ENCODE measurements at regions not wholly inside any gene's neighbourhood (a gene's known extent, or its start where the extent isn't known, plus 50 kb on each side); places are given as distances from the start of the nearest gene placed in this dataset.

- no peak overlapping the region for H2BK120ac ChIP-seq (ENCODE audit: insufficient read depth, low read length, poor library complexity)
- H3K23ac ChIP-seq (ENCODE audit: low read length), result no peak overlapping the region
- no peak overlapping the region for H2BK5ac ChIP-seq (ENCODE audit: low read depth, low read length, poor library complexity)
- H3K79me2 ChIP-seq (ENCODE audit: control insufficient read depth, insufficient read depth, low read length, poor library complexity), result no peaks in the 10 kb centered on the region
- no peak overlapping the region for H3K4ac ChIP-seq (ENCODE audit: low read depth, low read length)
- H3K14ac ChIP-seq (ENCODE audit: low read length), result no peak overlapping the region
- H4K12ac ChIP-seq (ENCODE audit: low read depth, low read length), result no peak overlapping the region
- H3K4me1 ChIP-seq (ENCODE audit: control insufficient read depth in 1 of 2, insufficient read depth in 2 of 2, low read length in 2 of 2), result no peaks in the 10 kb centered on the region
- no peak overlapping the region for H2AFZ ChIP-seq (ENCODE audit: insufficient read depth, low read length, poor library complexity)
- no peak overlapping the region for H3K4me2 ChIP-seq (ENCODE audit: low read length)
- no peak overlapping the region for H3K27ac ChIP-seq (ENCODE audit: low read depth, low read length)
- no peak overlapping the region for H2BK12ac ChIP-seq (ENCODE audit: low read length)
- no peak overlapping the region for H2AK5ac ChIP-seq (ENCODE audit: low read length)
- peak; percentile 57 to 76 for DNase-seq
- no peaks in the 10 kb centered on the region for H3K79me1 ChIP-seq (ENCODE audit: low read length)
- no peaks in the 10 kb centered on the region for H3K9me3 ChIP-seq (ENCODE audit: insufficient read depth, low read depth, low read length)
- no peaks in the 10 kb centered on the region for H3K27me3 ChIP-seq (ENCODE audit: insufficient read depth, low read length)
- H3K18ac ChIP-seq (ENCODE audit: low read length), result no peak overlapping the region
- no peak overlapping the region for H3K9ac ChIP-seq (ENCODE audit: low read length)
- WGBS (ENCODE audit: extremely low coverage, insufficient coverage, insufficient read length), result no CpG with 5 or more reads among the region's 3 CpGs
- no peak overlapping the region for H3K4me3 ChIP-seq (ENCODE audit: low read depth, low read length)
- no peak overlapping the region for H4K91ac ChIP-seq (ENCODE audit: low read depth, low read length)
- H3K36me3 ChIP-seq (ENCODE audit: control insufficient read depth in 1 of 2, insufficient read depth in 2 of 2, low read length in 2 of 2), result no peaks in the 10 kb centered on the region
- no peak overlapping the region for H4K8ac ChIP-seq (ENCODE audit: low read depth, low read length)
Measured at GRCh38 chr5:93280518-93280917, 300.5 kb downstream of the NR2F1-AS1 start.

- no peaks in the 10 kb centered on the region for H3K9me3 ChIP-seq (ENCODE audit: insufficient read depth, low read depth, low read length)
- H3K4me1 ChIP-seq (ENCODE audit: control insufficient read depth in 1 of 2, insufficient read depth in 2 of 2, low read length in 2 of 2), result peaks cover 0 to 2% of the 10 kb centered on the region in 2 experiments
- peak in 1 of 2 donors; percentile 46 for DNase-seq
- H2BK12ac ChIP-seq (ENCODE audit: low read length), result no peak overlapping the region
- no peak overlapping the region for H4K91ac ChIP-seq (ENCODE audit: low read depth, low read length)
- H3K4me2 ChIP-seq (ENCODE audit: low read length), result no peak overlapping the region
- no peak overlapping the region for H2AFZ ChIP-seq (ENCODE audit: insufficient read depth, low read length, poor library complexity)
- H3K79me2 ChIP-seq (ENCODE audit: control insufficient read depth, insufficient read depth, low read length, poor library complexity), result no peaks in the 10 kb centered on the region
- no peak overlapping the region for H2AK5ac ChIP-seq (ENCODE audit: low read length)
- H3K36me3 ChIP-seq (ENCODE audit: control insufficient read depth in 1 of 2, insufficient read depth in 2 of 2, low read length in 2 of 2), result no peaks in the 10 kb centered on the region
- H3K23ac ChIP-seq (ENCODE audit: low read length), result no peak overlapping the region
- no peak overlapping the region for H2BK120ac ChIP-seq (ENCODE audit: insufficient read depth, low read length, poor library complexity)
- no peaks in the 10 kb centered on the region for H3K79me1 ChIP-seq (ENCODE audit: low read length)
- no peak overlapping the region for H3K4me3 ChIP-seq (ENCODE audit: low read depth, low read length)
- no peak overlapping the region for H3K4ac ChIP-seq (ENCODE audit: low read depth, low read length)
- H4K12ac ChIP-seq (ENCODE audit: low read depth, low read length), result no peak overlapping the region
- H3K14ac ChIP-seq (ENCODE audit: low read length), result no peak overlapping the region
- H3K27me3 ChIP-seq (ENCODE audit: insufficient read depth, low read length), result no peaks in the 10 kb centered on the region
- H2BK5ac ChIP-seq (ENCODE audit: low read depth, low read length, poor library complexity), result no peak overlapping the region
- H3K27ac ChIP-seq (ENCODE audit: low read depth, low read length), result no peak overlapping the region
- H3K18ac ChIP-seq (ENCODE audit: low read length), result no peak overlapping the region
- WGBS (ENCODE audit: extremely low coverage, insufficient coverage, insufficient read length), result no CpG with 5 or more reads among the region's 3 CpGs
- no peak overlapping the region for H4K8ac ChIP-seq (ENCODE audit: low read depth, low read length)
- H3K9ac ChIP-seq (ENCODE audit: low read length), result no peak overlapping the region
Measured at GRCh38 chr5:93279296-93279963, 301.6 kb downstream of the NR2F1-AS1 start.

- Histone ChIP-seq H4K8ac (ENCODE audit: low read depth, low read length) (no peak overlapping the region), H2AFZ (ENCODE audit: insufficient read depth, low read length, poor library complexity) (no peak overlapping the region), H3K14ac (ENCODE audit: low read length) (no peak overlapping the region), H3K4me1 (ENCODE audit: control insufficient read depth in 1 of 2, insufficient read depth in 2 of 2, low read length in 2 of 2) (peaks cover 2% of the 10 kb centered on the region in 2 experiments), H2AK5ac (ENCODE audit: low read length) (no peak overlapping the region), H3K9me3 (ENCODE audit: insufficient read depth, low read depth, low read length) (no peaks in the 10 kb centered on the region), H3K27me3 (ENCODE audit: insufficient read depth, low read length) (no peaks in the 10 kb centered on the region), H3K9ac (ENCODE audit: low read length) (no peak overlapping the region), H3K36me3 (ENCODE audit: control insufficient read depth in 1 of 2, insufficient read depth in 2 of 2, low read length in 2 of 2) (no peaks in the 10 kb centered on the region), H3K79me1 (ENCODE audit: low read length) (no peaks in the 10 kb centered on the region), H3K23ac (ENCODE audit: low read length) (no peak overlapping the region), H4K12ac (ENCODE audit: low read depth, low read length) (no peak overlapping the region), H3K79me2 (ENCODE audit: control insufficient read depth, insufficient read depth, low read length, poor library complexity) (no peaks in the 10 kb centered on the region), H3K4ac (ENCODE audit: low read depth, low read length) (no peak overlapping the region), H3K27ac (ENCODE audit: low read depth, low read length) (no peak overlapping the region), H3K4me3 (ENCODE audit: low read depth, low read length) (no peak overlapping the region), H2BK120ac (ENCODE audit: insufficient read depth, low read length, poor library complexity) (no peak overlapping the region), H2BK5ac (ENCODE audit: low read depth, low read length, poor library complexity) (no peak overlapping the region), H2BK12ac (ENCODE audit: low read length) (no peak overlapping the region), H3K18ac (ENCODE audit: low read length) (no peak overlapping the region), H4K91ac (ENCODE audit: low read depth, low read length) (no peak overlapping the region), H3K4me2 (ENCODE audit: low read length) (no peak overlapping the region)
- no CpG with 5 or more reads among the region's 2 CpGs for WGBS (ENCODE audit: extremely low coverage, insufficient coverage, insufficient read length)
- DNase-seq, result no peak
Measured at GRCh38 chr5:93278896-93279295, 302.1 kb downstream of the NR2F1-AS1 start.

- Histone ChIP-seq H4K8ac (ENCODE audit: low read depth, low read length) (no peak overlapping the region), H4K12ac (ENCODE audit: low read depth, low read length) (no peak overlapping the region), H2BK120ac (ENCODE audit: insufficient read depth, low read length, poor library complexity) (no peak overlapping the region), H2AFZ (ENCODE audit: insufficient read depth, low read length, poor library complexity) (no peak overlapping the region), H3K4me1 (ENCODE audit: control insufficient read depth in 1 of 2, insufficient read depth in 2 of 2, low read length in 2 of 2) (peaks cover 2 to 4% of the 10 kb centered on the region in 2 experiments), H3K79me2 (ENCODE audit: control insufficient read depth, insufficient read depth, low read length, poor library complexity) (no peaks in the 10 kb centered on the region), H3K4me3 (ENCODE audit: low read depth, low read length) (no peak overlapping the region), H3K4me2 (ENCODE audit: low read length) (no peak overlapping the region), H2BK12ac (ENCODE audit: low read length) (no peak overlapping the region), H4K91ac (ENCODE audit: low read depth, low read length) (no peak overlapping the region), H3K9ac (ENCODE audit: low read length) (no peak overlapping the region), H3K27me3 (ENCODE audit: insufficient read depth, low read length) (no peaks in the 10 kb centered on the region), H2AK5ac (ENCODE audit: low read length) (no peak overlapping the region), H3K18ac (ENCODE audit: low read length) (no peak overlapping the region), H3K79me1 (ENCODE audit: low read length) (no peaks in the 10 kb centered on the region), H3K4ac (ENCODE audit: low read depth, low read length) (no peak overlapping the region), H3K23ac (ENCODE audit: low read length) (no peak overlapping the region), H3K27ac (ENCODE audit: low read depth, low read length) (no peak overlapping the region), H3K36me3 (ENCODE audit: control insufficient read depth in 1 of 2, insufficient read depth in 2 of 2, low read length in 2 of 2) (no peaks in the 10 kb centered on the region), H2BK5ac (ENCODE audit: low read depth, low read length, poor library complexity) (no peak overlapping the region), H3K14ac (ENCODE audit: low read length) (no peak overlapping the region), H3K9me3 (ENCODE audit: insufficient read depth, low read depth, low read length) (no peaks in the 10 kb centered on the region)
- no peak for DNase-seq
- no CpG with 5 or more reads among the region's 6 CpGs for WGBS (ENCODE audit: extremely low coverage, insufficient coverage, insufficient read length)
Measured at GRCh38 chr5:93277051-93277450, 304.0 kb downstream of the NR2F1-AS1 start.
